Cardiac muscle cell (in vitro differentiated cells and primary cell): ENCODE measurements at regions not wholly inside any gene's neighbourhood (a gene's known extent, or its start where the extent isn't known, plus 50 kb on each side); places are given as distances from the start of the nearest gene placed in this dataset.

Experiments
- DNase-seq, 2 donors: peaks; one replicate each; pipeline versions ENCODE4 v3.0.0 to v3.0.0-alpha.2; 2010 to 2017; ENCODE audit warnings: low read depth in 1 of 2, low spot score in 1 of 2
- H3K27ac ChIP-seq: fragments of 200-600 bp; sonication (generic); 2 replicates; pipeline ENCODE4 v1.5.1; 2016
- H3K27me3 ChIP-seq: fragments of 200-600 bp; sonication (generic); 2 replicates; pipeline ENCODE4 v1.6.0; 2016; ENCODE audit warnings: control low read depth
- H3K36me3 ChIP-seq: fragments of 200-600 bp; sonication (generic); 2 replicates; pipeline ENCODE4 v1.5.1; 2016; ENCODE audit warnings: control low read depth
- H3K4me1 ChIP-seq: fragments of 200-600 bp; sonication (generic); 2 replicates; pipeline ENCODE4 v1.8.1; 2017; ENCODE audit warnings: low read depth, mild to moderate bottlenecking, mixed run types
- H3K4me3 ChIP-seq: fragments of 200-600 bp; sonication (generic); 2 replicates; pipeline ENCODE4 v1.5.1; 2016; ENCODE audit warnings: mild to moderate bottlenecking
- H3K9me3 ChIP-seq: fragments of 200-600 bp; sonication (generic); 2 replicates; pipeline ENCODE4 v1.5.1; 2017; ENCODE audit warnings: low read depth, mild to moderate bottlenecking, control low read depth
- CTCF ChIP-seq: IDR thresholded peaks from 2 replicates; pipeline ENCODE4 v1.5.1; 2012; ENCODE audit warnings: low read depth, mild to moderate bottlenecking, low read length

- no peak for DNase-seq
- no peaks in the 10 kb centered on the region for H3K9me3 ChIP-seq
- H3K4me1 ChIP-seq = no peaks in the 10 kb centered on the region
- no peak overlapping the region for H3K27ac ChIP-seq
- TF ChIP-seq CTCF = no peak
- no peak overlapping the region for H3K4me3 ChIP-seq
- no peaks in the 10 kb centered on the region for H3K36me3 ChIP-seq
- H3K27me3 ChIP-seq = no peaks in the 10 kb centered on the region
These were observed 737.3 kb downstream of the BRINP1 start for GRCh38 chr9:118631956-118632355.

DNA sequence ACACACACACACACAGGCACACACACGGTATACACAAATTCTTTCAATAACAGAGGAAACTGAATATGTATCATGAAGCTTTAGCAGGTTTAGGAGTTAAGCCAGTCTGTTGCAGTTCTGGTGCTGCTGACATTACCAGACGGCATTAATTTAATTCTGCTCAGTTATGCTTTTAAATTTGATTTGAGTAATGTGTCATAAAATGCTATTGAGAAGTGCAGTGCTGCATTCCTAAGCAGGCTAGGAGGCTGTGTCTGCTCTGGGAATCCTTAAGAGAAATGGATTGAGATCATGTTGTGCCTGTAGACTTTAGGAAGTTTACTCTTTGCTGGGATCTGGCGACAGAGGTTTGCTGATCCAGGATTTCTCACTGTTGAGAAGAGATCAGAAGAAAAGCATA lies 733.8 kb downstream of the BRINP1 start:
- Histone ChIP-seq H3K9me3 (no peaks in the 10 kb centered on the region), H3K4me1 (no peaks in the 10 kb centered on the region), H3K4me3 (no peak overlapping the region), H3K36me3 (no peaks in the 10 kb centered on the region), H3K27ac (no peak overlapping the region), H3K27me3 (no peaks in the 10 kb centered on the region)
- no peak for DNase-seq
- no peak for TF ChIP-seq CTCF

- Histone ChIP-seq H3K9me3 (no peaks in the 10 kb centered on the region), H3K27ac (no peak overlapping the region), H3K27me3 (no peaks in the 10 kb centered on the region), H3K4me1 (no peaks in the 10 kb centered on the region), H3K36me3 (no peaks in the 10 kb centered on the region), H3K4me3 (no peak overlapping the region)
- TF ChIP-seq CTCF = no peak
- no peak for DNase-seq
These were observed 731.6 kb downstream of the BRINP1 start for GRCh38 chr9:118637681-118638080.

DNA sequence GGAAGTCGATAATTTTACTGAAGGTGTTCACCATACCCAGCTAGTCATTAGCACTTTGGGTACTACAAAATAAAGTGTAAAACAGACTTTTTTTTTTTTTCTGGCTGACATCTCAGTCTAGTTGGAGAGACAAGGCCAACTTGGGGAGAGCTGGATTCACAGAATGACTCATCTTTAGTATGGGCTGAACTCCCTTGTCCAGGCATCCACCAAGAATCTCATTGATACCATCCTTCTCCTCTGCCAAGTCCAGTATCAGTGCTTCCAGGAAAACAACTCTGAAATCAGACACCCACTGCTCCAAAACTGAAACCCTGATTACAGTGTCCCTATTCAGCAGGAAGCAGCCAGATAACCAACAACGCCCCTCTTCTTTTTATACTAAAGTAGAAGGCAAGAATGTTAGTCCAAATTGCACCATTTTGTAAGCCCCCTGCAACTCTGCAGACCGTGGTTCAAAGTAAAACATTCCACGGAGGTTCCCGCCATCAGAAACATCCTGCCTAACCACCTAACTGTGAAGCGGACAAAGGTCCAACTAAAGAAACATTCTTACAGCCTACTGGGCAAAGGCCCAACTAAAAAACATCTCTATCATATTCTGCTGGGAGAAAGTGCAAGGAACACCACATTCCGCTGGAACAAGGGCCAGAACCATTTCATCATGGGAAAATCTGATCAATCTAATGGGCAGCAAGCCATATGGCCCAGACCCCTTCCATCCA lies 728.2 kb downstream of the BRINP1 start:
- Histone ChIP-seq H3K4me1 (peaks cover 3% of the 10 kb centered on the region), H3K27ac (no peak overlapping the region), H3K4me3 (no peak overlapping the region), H3K27me3 (no peaks in the 10 kb centered on the region), H3K9me3 (no peaks in the 10 kb centered on the region), H3K36me3 (no peaks in the 10 kb centered on the region)
- TF ChIP-seq CTCF = no peak
- no peak for DNase-seq

GRCh38 chr9:118643118-118643517 lies 726.1 kb downstream of the BRINP1 start:
- no peaks in the 10 kb centered on the region for H3K27me3 ChIP-seq
- no peak overlapping the region for H3K4me3 ChIP-seq
- peak overlapping the region; percentile 44 for H3K27ac ChIP-seq
- peak in 1 of 2 donors; percentile 72 for DNase-seq
- no peaks in the 10 kb centered on the region for H3K9me3 ChIP-seq
- H3K4me1 ChIP-seq = peaks cover 3% of the 10 kb centered on the region
- TF ChIP-seq CTCF = no peak
- no peaks in the 10 kb centered on the region for H3K36me3 ChIP-seq

- Histone ChIP-seq H3K4me1 (peaks cover 3% of the 10 kb centered on the region), H3K4me3 (no peak overlapping the region), H3K27ac (peak overlapping the region; percentile 44), H3K36me3 (no peaks in the 10 kb centered on the region), H3K27me3 (no peaks in the 10 kb centered on the region), H3K9me3 (no peaks in the 10 kb centered on the region)
- TF ChIP-seq CTCF = no peak
- DNase-seq = no peak
These were observed 725.2 kb downstream of the BRINP1 start for GRCh38 chr9:118644066-118644465.
